SU-DHL-6 (cell line): ENCODE measurements at regions not wholly inside any gene's neighbourhood (a gene's known extent, or its start where the extent isn't known, plus 50 kb on each side); places are given as distances from the start of the nearest gene placed in this dataset.

Experiments
- H2AFZ ChIP-seq: fragments of 200-600 bp; sonication (generic); 2 replicates; pipeline ENCODE4 v1.6.1; 2014; ENCODE audit warnings: low read depth, mild to moderate bottlenecking, moderate library complexity, mixed read lengths, antibody characterized with exemption, low read length; ENCODE audit not compliant: severe bottlenecking
- H3F3A ChIP-seq: fragments of 200-600 bp; shearing (Covaris generic); 2 replicates; pipeline ENCODE4 v1.6.0; 2016; ENCODE audit warnings: antibody characterized with exemption, mild to moderate bottlenecking; ENCODE audit not compliant: insufficient read depth
- H3K27ac ChIP-seq: fragments of 200-600 bp; sonication (generic); 2 replicates; pipeline ENCODE4 v1.5.1; 2016; ENCODE audit warnings: low read depth, mild to moderate bottlenecking, low read length, moderate library complexity, mixed read lengths
- H3K27me3 ChIP-seq: fragments of 200-600 bp; sonication (generic), shearing (Covaris generic); 2 replicates; pipeline ENCODE4 v1.6.0; 2014; ENCODE audit warnings: mild to moderate bottlenecking, low read length
- H3K36me3 ChIP-seq: fragments of 200-600 bp; sonication (generic); 2 replicates; pipeline ENCODE4 v1.6.1; 2014; ENCODE audit warnings: mild to moderate bottlenecking, low read length, mixed read lengths
- H3K4me2 ChIP-seq: fragments of 300-600, 200-600 bp; shearing (Covaris generic), sonication (generic); 2 replicates; pipeline ENCODE4 v1.6.0; 2014; ENCODE audit warnings: low read length, low read depth, mild to moderate bottlenecking; ENCODE audit not compliant: poor library complexity, severe bottlenecking
- H3K4me3 ChIP-seq: fragments of 200-600 bp; sonication (generic); 2 replicates; pipeline ENCODE4 v1.5.1; 2014; ENCODE audit warnings: antibody characterized with exemption, low read length, mild to moderate bottlenecking, mixed read lengths; ENCODE audit not compliant: insufficient read depth, poor library complexity, severe bottlenecking
- H3K79me2 ChIP-seq: fragments of 200-600 bp; sonication (generic); 2 replicates; pipeline ENCODE4 v1.6.1; 2014; ENCODE audit warnings: mild to moderate bottlenecking, low read length, moderate library complexity; ENCODE audit not compliant: insufficient read depth
- H3K9ac ChIP-seq: fragments of 200-600 bp; sonication (generic); 2 replicates; pipeline ENCODE4 v1.7.0; 2014; ENCODE audit warnings: mild to moderate bottlenecking, low read length
- H3K9me2 ChIP-seq: fragments of 200-600 bp; sonication (generic); replicated peaks from 2 replicates; pipeline ENCODE4 v1.6.1; 2014; ENCODE audit warnings: low read length; ENCODE audit not compliant: insufficient read depth
- H3K9me3 ChIP-seq: fragments of 200-600 bp; sonication (generic); 2 replicates; pipeline ENCODE4 v1.6.1; 2014; ENCODE audit warnings: low read length, mixed read lengths; ENCODE audit not compliant: insufficient read depth
- H4K20me1 ChIP-seq: fragments of 200-600 bp; sonication (generic); 2 replicates; pipeline ENCODE4 v1.6.1; 2014; ENCODE audit warnings: low read depth, mild to moderate bottlenecking, antibody characterized with exemption, low read length, moderate library complexity, mixed read lengths
- CTCF ChIP-seq: fragments of 200-600 bp; sonication (generic); IDR thresholded peaks from one replicate; pipeline ENCODE4 v1.5.1; 2017; ENCODE audit warnings: antibody characterized with exemption, mild to moderate bottlenecking, low read length, moderate library complexity; ENCODE audit not compliant: insufficient read depth, poor library complexity, severe bottlenecking
- EZH2phosphoT487 ChIP-seq: fragments of 200-600 bp; sonication (generic), shearing (Covaris generic); conservative IDR thresholded peaks from 2 replicates; pipeline ENCODE4 v1.6.1; 2018; ENCODE audit warnings: mild to moderate bottlenecking, antibody characterized with exemption, low read length, moderate library complexity, mixed read lengths

- Histone ChIP-seq H3K79me2 (no peaks in the 10 kb centered on the region), H2AFZ (no peak overlapping the region), H3K27ac (no peak overlapping the region), H4K20me1 (no peaks in the 10 kb centered on the region), H3K27me3 (no peaks in the 10 kb centered on the region), H3K9me2 (no peaks in the 10 kb centered on the region), H3K36me3 (no peaks in the 10 kb centered on the region), H3K9ac (no peak overlapping the region), H3K4me3 (no peak overlapping the region), H3K4me2 (no peak overlapping the region), H3F3A (no peaks in the 10 kb centered on the region), H3K9me3 (no peaks in the 10 kb centered on the region)
- no peak for TF ChIP-seq CTCF
- no peak for TF ChIP-seq EZH2phosphoT487
Observed at GRCh38 chr5:13448843-13449242, 495.6 kb downstream of the DNAH5 start.

- Histone ChIP-seq H3K9me2 (no peaks in the 10 kb centered on the region), H3K36me3 (no peaks in the 10 kb centered on the region), H3K27me3 (no peaks in the 10 kb centered on the region), H4K20me1 (no peaks in the 10 kb centered on the region), H3K27ac (no peak overlapping the region), H3K4me3 (no peak overlapping the region), H3K9me3 (no peaks in the 10 kb centered on the region), H3K79me2 (no peaks in the 10 kb centered on the region), H2AFZ (no peak overlapping the region), H3F3A (no peaks in the 10 kb centered on the region), H3K4me2 (no peak overlapping the region), H3K9ac (no peak overlapping the region)
- TF ChIP-seq CTCF (no peak), EZH2phosphoT487 (no peak)
Observed at GRCh38 chr5:13439430-13439829, 505.1 kb downstream of the DNAH5 start.

- H3K9me2 ChIP-seq: no peaks in the 10 kb centered on the region
- H3K4me2 ChIP-seq: no peak overlapping the region
- no peaks in the 10 kb centered on the region for H3K79me2 ChIP-seq
- no peaks in the 10 kb centered on the region for H3K9me3 ChIP-seq
- no peaks in the 10 kb centered on the region for H4K20me1 ChIP-seq
- H3K27ac ChIP-seq: no peak overlapping the region
- no peaks in the 10 kb centered on the region for H3K36me3 ChIP-seq
- no peaks in the 10 kb centered on the region for H3F3A ChIP-seq
- H3K9ac ChIP-seq: no peak overlapping the region
- no peak overlapping the region for H3K4me3 ChIP-seq
- no peaks in the 10 kb centered on the region for H3K27me3 ChIP-seq
- TF ChIP-seq EZH2phosphoT487 (no peak), CTCF (no peak)
- H2AFZ ChIP-seq: no peak overlapping the region
Observed at GRCh38 chr5:13427827-13428557, 516.5 kb downstream of the DNAH5 start.
